ENCODE measurements at regions not wholly inside any gene's neighbourhood (a gene's known extent, or its start where the extent isn't known, plus 50 kb on each side); places are given as distances from the start of the nearest gene placed in this dataset.

DNA sequence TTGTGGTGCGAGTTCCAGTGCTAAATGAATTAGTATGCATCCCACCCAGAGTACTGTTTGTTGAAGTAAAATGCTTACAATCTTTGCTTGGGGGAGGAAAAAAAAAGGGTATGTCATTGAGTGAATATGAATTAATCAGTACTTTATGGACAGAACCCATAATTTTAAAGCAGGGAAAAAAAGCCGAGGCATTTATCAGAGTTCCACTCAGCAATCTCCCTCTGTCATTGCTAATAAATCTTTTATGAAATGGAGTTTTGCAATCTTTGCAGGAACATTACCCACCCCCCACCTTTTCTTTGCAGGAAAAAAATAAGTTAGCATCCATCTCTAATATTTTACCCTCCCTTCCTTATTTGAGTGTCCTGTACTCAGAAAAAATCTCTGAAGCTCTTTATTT, 127.9 kb upstream of the TMPO start:
- Histone ChIP-seq H3K79me2 (ENCODE audit: control insufficient read depth, insufficient read depth, low read length) (no peaks in the 10 kb centered on the region), H3K27ac (ENCODE audit: low read length in 2 of 2) (no peak overlapping the region), H2AFZ (ENCODE audit: insufficient read depth, low read depth, low read length, poor library complexity, severe bottlenecking) (no peak overlapping the region), H3K9me3 (ENCODE audit: control extremely low read depth in 1 of 3, control insufficient read depth in 2 of 3, insufficient read depth in 1 of 3, low read length in 2 of 3) (no peaks in the 10 kb centered on the region), H3K9ac (ENCODE audit: low read length) (no peak overlapping the region), H3K27me3 (replicated peaks in 1 of 4; ENCODE audit: control extremely low read depth in 1 of 4, control insufficient read depth in 3 of 4, insufficient read depth in 4 of 4, low read length in 3 of 4) (no peaks in the 10 kb centered on the region), H4K20me1 (ENCODE audit: control insufficient read depth, insufficient read depth, low read length, poor library complexity, severe bottlenecking) (no peaks in the 10 kb centered on the region), H3K36me3 (replicated peaks in 1 of 2; ENCODE audit: control extremely low read depth in 1 of 2, control insufficient read depth in 1 of 2, extremely low read depth in 1 of 2, insufficient read depth in 2 of 2, low read length in 1 of 2) (no peaks in the 10 kb centered on the region), H3K4me2 (replicated peaks; ENCODE audit: low read depth, low read length, poor library complexity, severe bottlenecking) (no peak overlapping the region), H3K4me1 (ENCODE audit: control insufficient read depth in 2 of 2, insufficient read depth in 2 of 2, low read length in 2 of 2) (no peaks in the 10 kb centered on the region), H3K4me3 (ENCODE audit: control extremely low read depth in 1 of 5, extremely low read depth in 1 of 5, insufficient read depth in 1 of 5, low read depth in 2 of 5, low read length in 4 of 5) (no peak overlapping the region)
- Mint-ChIP-seq H3K4me3 (no peak overlapping the region), H3K27ac (no peak overlapping the region), H3K9me3 (ENCODE audit: insufficient read depth) (no peaks in the 10 kb centered on the region), H3K4me1 (no peaks in the 10 kb centered on the region), H3K27me3 (peaks cover 15% of the 10 kb centered on the region)
- TF ChIP-seq EZH2 (IDR thresholded peaks at IDR 0.05; ENCODE audit: borderline replicate concordance, insufficient read depth, low read depth, low read length, poor library complexity, severe bottlenecking): no peak
- TF ChIP-seq, protein P1, sequence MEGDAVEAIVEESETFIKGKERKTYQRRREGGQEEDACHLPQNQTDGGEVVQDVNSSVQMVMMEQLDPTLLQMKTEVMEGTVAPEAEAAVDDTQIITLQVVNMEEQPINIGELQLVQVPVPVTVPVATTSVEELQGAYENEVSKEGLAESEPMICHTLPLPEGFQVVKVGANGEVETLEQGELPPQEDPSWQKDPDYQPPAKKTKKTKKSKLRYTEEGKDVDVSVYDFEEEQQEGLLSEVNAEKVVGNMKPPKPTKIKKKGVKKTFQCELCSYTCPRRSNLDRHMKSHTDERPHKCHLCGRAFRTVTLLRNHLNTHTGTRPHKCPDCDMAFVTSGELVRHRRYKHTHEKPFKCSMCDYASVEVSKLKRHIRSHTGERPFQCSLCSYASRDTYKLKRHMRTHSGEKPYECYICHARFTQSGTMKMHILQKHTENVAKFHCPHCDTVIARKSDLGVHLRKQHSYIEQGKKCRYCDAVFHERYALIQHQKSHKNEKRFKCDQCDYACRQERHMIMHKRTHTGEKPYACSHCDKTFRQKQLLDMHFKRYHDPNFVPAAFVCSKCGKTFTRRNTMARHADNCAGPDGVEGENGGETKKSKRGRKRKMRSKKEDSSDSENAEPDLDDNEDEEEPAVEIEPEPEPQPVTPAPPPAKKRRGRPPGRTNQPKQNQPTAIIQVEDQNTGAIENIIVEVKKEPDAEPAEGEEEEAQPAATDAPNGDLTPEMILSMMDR (IDR thresholded peaks at IDR 0.05): no peak
- DNase-seq: no peak
- ChIA-PET POLR2A (no interaction called here), CTCF (no interaction called here)
- intact Hi-C loops (cut with micrococcal nuclease): no loop called here
- no peak for ATAC-seq (ENCODE audit: low read depth)
- WGBS (ENCODE audit: insufficient coverage): 80% methylated on average over 1 of the region's 2 CpGs

DNA sequence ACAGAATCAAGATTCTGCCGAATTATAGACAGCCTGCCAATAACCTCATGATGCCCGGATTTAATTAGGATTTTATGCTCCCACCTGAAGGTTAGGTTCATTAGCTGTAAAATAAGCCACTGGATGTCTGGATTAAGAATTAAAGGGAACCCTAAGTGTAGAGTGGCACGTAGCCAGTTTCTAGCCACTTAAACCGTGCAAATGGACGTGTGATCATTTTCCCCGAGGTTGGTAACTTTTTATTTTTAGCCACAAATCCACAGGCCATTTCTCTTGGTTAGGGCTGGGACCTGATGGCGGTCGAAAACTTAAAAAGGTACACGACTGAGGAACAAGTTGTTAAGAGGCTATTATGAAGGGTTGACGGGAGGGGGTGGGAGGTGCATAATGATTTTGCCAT, 127.3 kb upstream of the TMPO start:
- Histone ChIP-seq H3K9ac (ENCODE audit: low read length) (no peak overlapping the region), H4K20me1 (ENCODE audit: control insufficient read depth, insufficient read depth, low read length, poor library complexity, severe bottlenecking) (no peaks in the 10 kb centered on the region), H3K27me3 (replicated peaks in 1 of 4; ENCODE audit: control extremely low read depth in 1 of 4, control insufficient read depth in 3 of 4, insufficient read depth in 4 of 4, low read length in 3 of 4) (no peaks in the 10 kb centered on the region), H3K36me3 (replicated peaks in 1 of 2; ENCODE audit: control extremely low read depth in 1 of 2, control insufficient read depth in 1 of 2, extremely low read depth in 1 of 2, insufficient read depth in 2 of 2, low read length in 1 of 2) (no peaks in the 10 kb centered on the region), H3K4me1 (ENCODE audit: control insufficient read depth in 2 of 2, insufficient read depth in 2 of 2, low read length in 2 of 2) (no peaks in the 10 kb centered on the region), H3K79me2 (ENCODE audit: control insufficient read depth, insufficient read depth, low read length) (no peaks in the 10 kb centered on the region), H3K27ac (ENCODE audit: low read length in 2 of 2) (no peak overlapping the region), H3K4me3 (ENCODE audit: control extremely low read depth in 1 of 5, extremely low read depth in 1 of 5, insufficient read depth in 1 of 5, low read depth in 2 of 5, low read length in 4 of 5) (no peak overlapping the region), H3K9me3 (ENCODE audit: control extremely low read depth in 1 of 3, control insufficient read depth in 2 of 3, insufficient read depth in 1 of 3, low read length in 2 of 3) (no peaks in the 10 kb centered on the region), H2AFZ (ENCODE audit: insufficient read depth, low read depth, low read length, poor library complexity, severe bottlenecking) (no peak overlapping the region), H3K4me2 (replicated peaks; ENCODE audit: low read depth, low read length, poor library complexity, severe bottlenecking) (no peak overlapping the region)
- intact Hi-C loops (cut with micrococcal nuclease): no loop called here
- WGBS (ENCODE audit: insufficient coverage): 73% methylated on average over 5 of the region's 10 CpGs
- ATAC-seq (ENCODE audit: low read depth) (no peak), DNase-seq (no peak)
- CTCF ChIA-PET: no interaction called here
- no peak overlapping the region for H3K27ac Mint-ChIP-seq
- H3K4me1 Mint-ChIP-seq: no peaks in the 10 kb centered on the region
- POLR2A ChIA-PET: no interaction called here
- H3K4me3 Mint-ChIP-seq: no peak overlapping the region
- TF ChIP-seq EZH2 (IDR thresholded peaks at IDR 0.05; ENCODE audit: borderline replicate concordance, insufficient read depth, low read depth, low read length, poor library complexity, severe bottlenecking): no peak
- TF ChIP-seq, protein P1 (IDR thresholded peaks at IDR 0.05): no peak
- H3K27me3 Mint-ChIP-seq: peaks cover 15% of the 10 kb centered on the region
- H3K9me3 Mint-ChIP-seq (ENCODE audit: insufficient read depth): no peaks in the 10 kb centered on the region
